ENCODE measurements at regions not wholly inside any gene's neighbourhood (a gene's known extent, or its start where the extent isn't known, plus 50 kb on each side); places are given as distances from the start of the nearest gene placed in this dataset.
"Not testable (repeated sequence)": the region's sequence is repeated elsewhere in the genome, so short reads cannot be mapped to it uniquely, and the experiment has no call there.

DNA sequence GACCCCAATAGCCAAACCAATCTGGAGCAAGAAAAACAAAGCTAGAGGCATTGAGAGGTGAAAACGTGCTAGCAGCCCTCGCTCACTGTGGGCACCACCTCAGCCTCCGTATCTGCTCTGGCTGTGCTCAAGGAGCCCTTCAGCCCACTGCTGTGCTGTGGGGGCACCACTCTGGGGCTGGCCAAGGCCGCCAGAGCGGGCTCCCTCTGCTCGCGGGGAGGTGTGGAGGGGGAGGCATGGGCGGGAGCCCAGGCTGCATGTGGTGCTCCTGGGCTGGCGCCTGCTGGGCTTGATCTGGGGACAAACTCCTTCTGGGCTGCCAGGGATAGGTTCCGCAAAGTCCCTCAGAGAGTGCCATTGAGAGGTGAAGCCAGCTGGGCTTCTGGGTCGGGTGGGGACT, 1002.0 kb downstream of the GATA3 start:
- Histone ChIP-seq H3K27me3 (ENCODE audit: insufficient read depth, low read length) (no peaks in the 10 kb centered on the region), H3K79me2 (ENCODE audit: insufficient read depth, low read length) (no peaks in the 10 kb centered on the region), H3K4me3 (ENCODE audit: low read depth, low read length, poor library complexity, severe bottlenecking) (no peak overlapping the region), H3K9me3 (ENCODE audit: low read length) (no peaks in the 10 kb centered on the region), H3F3A (ENCODE audit: insufficient read depth, low read length) (no peaks in the 10 kb centered on the region), H3K9me2 (ENCODE audit: low read depth, low read length) (no peaks in the 10 kb centered on the region), H3K4me1 (ENCODE audit: insufficient read depth, low read length, severe bottlenecking) (no peaks in the 10 kb centered on the region), H3K36me3 (ENCODE audit: insufficient read depth, low read length) (no peaks in the 10 kb centered on the region), H2AFZ (ENCODE audit: low read length) (no peak overlapping the region), H3K9ac (ENCODE audit: low read length) (no peak overlapping the region), H4K20me1 (ENCODE audit: insufficient read depth, low read length) (no peaks in the 10 kb centered on the region), H3K27ac (ENCODE audit: low read depth, low read length, poor library complexity, severe bottlenecking) (no peak overlapping the region), H3K4me2 (ENCODE audit: low read length) (no peak overlapping the region)
- no peak for TF ChIP-seq EZH2 (IDR thresholded peaks at IDR 0.05; ENCODE audit: borderline replicate concordance, low read length)
- TF ChIP-seq, protein P1, sequence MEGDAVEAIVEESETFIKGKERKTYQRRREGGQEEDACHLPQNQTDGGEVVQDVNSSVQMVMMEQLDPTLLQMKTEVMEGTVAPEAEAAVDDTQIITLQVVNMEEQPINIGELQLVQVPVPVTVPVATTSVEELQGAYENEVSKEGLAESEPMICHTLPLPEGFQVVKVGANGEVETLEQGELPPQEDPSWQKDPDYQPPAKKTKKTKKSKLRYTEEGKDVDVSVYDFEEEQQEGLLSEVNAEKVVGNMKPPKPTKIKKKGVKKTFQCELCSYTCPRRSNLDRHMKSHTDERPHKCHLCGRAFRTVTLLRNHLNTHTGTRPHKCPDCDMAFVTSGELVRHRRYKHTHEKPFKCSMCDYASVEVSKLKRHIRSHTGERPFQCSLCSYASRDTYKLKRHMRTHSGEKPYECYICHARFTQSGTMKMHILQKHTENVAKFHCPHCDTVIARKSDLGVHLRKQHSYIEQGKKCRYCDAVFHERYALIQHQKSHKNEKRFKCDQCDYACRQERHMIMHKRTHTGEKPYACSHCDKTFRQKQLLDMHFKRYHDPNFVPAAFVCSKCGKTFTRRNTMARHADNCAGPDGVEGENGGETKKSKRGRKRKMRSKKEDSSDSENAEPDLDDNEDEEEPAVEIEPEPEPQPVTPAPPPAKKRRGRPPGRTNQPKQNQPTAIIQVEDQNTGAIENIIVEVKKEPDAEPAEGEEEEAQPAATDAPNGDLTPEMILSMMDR (IDR thresholded peaks at IDR 0.05; ENCODE audit: low read length), result no peak

DNA sequence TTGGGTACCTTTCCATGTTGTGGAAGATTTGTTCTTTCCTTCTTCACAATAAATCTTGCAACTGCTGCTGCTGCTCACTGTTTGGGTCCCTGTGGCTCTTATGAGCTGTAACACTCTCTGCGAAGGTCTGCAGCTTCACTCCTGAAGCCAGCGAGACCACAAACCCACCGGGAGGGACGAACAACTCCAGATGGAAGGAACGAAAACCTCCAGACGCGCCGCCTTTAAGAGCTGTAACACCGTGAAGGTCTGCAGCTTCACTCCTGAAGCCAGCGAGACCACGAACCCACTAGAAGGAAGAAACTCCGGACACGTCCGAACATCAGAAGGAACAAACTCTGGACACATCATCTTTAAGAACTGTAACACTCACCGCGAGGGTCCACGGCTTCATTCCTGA, 1002.8 kb downstream of the GATA3 start:
- not testable (repeated sequence) for H3K36me3 ChIP-seq (ENCODE audit: insufficient read depth, low read length); H3K9me2 ChIP-seq (ENCODE audit: low read depth, low read length); H3K9ac ChIP-seq (ENCODE audit: low read length); H3K4me1 ChIP-seq (ENCODE audit: insufficient read depth, low read length, severe bottlenecking); H3K4me3 ChIP-seq (ENCODE audit: low read depth, low read length, poor library complexity, severe bottlenecking); H3K27me3 ChIP-seq (ENCODE audit: insufficient read depth, low read length); H3F3A ChIP-seq (ENCODE audit: insufficient read depth, low read length); H4K20me1 ChIP-seq (ENCODE audit: insufficient read depth, low read length); H2AFZ ChIP-seq (ENCODE audit: low read length); H3K27ac ChIP-seq (ENCODE audit: low read depth, low read length, poor library complexity, severe bottlenecking); H3K4me2 ChIP-seq (ENCODE audit: low read length); H3K79me2 ChIP-seq (ENCODE audit: insufficient read depth, low read length); H3K9me3 ChIP-seq (ENCODE audit: low read length)

DNA sequence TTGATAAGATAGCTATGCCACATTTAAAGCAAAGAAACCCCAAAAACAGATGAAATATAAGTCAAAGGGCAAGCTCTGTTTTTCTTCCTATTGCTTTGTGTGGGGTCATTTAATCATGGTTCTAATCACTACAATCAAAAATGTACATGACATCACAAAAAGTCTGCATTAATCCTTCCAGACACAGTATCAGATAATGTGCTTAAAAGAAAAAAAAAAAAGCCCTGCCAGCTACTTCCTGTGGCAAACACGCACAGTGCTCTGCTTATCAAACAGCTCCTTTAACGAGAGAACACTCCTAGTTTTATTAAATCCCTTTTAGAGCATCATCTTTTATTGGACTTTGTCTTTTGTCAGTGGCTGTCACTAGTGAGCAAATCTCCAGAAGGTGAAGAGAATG, 1005.8 kb downstream of the GATA3 start:
- Histone ChIP-seq H2AFZ (ENCODE audit: low read length) (no peak overlapping the region), H3K79me2 (ENCODE audit: insufficient read depth, low read length) (no peaks in the 10 kb centered on the region), H3K9me2 (ENCODE audit: low read depth, low read length) (no peaks in the 10 kb centered on the region), H3K27ac (ENCODE audit: low read depth, low read length, poor library complexity, severe bottlenecking) (no peak overlapping the region), H3K9me3 (ENCODE audit: low read length) (no peaks in the 10 kb centered on the region), H3K4me1 (ENCODE audit: insufficient read depth, low read length, severe bottlenecking) (no peaks in the 10 kb centered on the region), H3K9ac (ENCODE audit: low read length) (no peak overlapping the region), H3K4me2 (ENCODE audit: low read length) (no peak overlapping the region), H3F3A (ENCODE audit: insufficient read depth, low read length) (no peaks in the 10 kb centered on the region), H3K27me3 (ENCODE audit: insufficient read depth, low read length) (no peaks in the 10 kb centered on the region), H4K20me1 (ENCODE audit: insufficient read depth, low read length) (no peaks in the 10 kb centered on the region), H3K4me3 (ENCODE audit: low read depth, low read length, poor library complexity, severe bottlenecking) (no peak overlapping the region), H3K36me3 (ENCODE audit: insufficient read depth, low read length) (no peaks in the 10 kb centered on the region)
- TF ChIP-seq EZH2 (IDR thresholded peaks at IDR 0.05; ENCODE audit: borderline replicate concordance, low read length), result no peak
- TF ChIP-seq, protein P1 (IDR thresholded peaks at IDR 0.05; ENCODE audit: low read length), result no peak

DNA sequence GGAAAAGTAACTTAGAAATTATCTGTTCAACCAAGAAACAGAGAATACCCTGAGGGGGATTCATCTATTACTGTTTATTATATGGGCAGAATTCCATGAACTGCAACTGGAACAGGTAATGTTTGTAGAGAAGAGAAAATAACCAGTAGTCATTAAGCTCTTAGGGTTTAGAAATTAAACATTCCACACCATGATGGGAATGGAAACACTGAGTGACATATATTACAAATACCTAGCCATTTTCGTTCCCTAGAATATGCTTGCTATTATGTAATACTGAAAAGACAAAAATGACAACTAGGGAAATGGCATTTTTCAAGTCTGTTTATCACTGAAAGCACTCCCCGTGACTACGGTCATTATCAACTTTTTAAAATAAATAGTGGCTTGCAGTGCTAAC, 1007.4 kb downstream of the GATA3 start:
- TF ChIP-seq, protein P1 (IDR thresholded peaks at IDR 0.05; ENCODE audit: low read length), result no peak
- TF ChIP-seq EZH2 (IDR thresholded peaks at IDR 0.05; ENCODE audit: borderline replicate concordance, low read length), result no peak
- H3K9me3 ChIP-seq (ENCODE audit: low read length), result no peaks in the 10 kb centered on the region

More for the DNA sequence above, 1007.4 kb downstream of the GATA3 start:
- Histone ChIP-seq H3K9me2 (ENCODE audit: low read depth, low read length) (no peaks in the 10 kb centered on the region), H3K4me3 (ENCODE audit: low read depth, low read length, poor library complexity, severe bottlenecking) (no peak overlapping the region), H3K36me3 (ENCODE audit: insufficient read depth, low read length) (no peaks in the 10 kb centered on the region), H3K4me2 (ENCODE audit: low read length) (no peak overlapping the region), H3K27ac (ENCODE audit: low read depth, low read length, poor library complexity, severe bottlenecking) (no peak overlapping the region), H3K4me1 (ENCODE audit: insufficient read depth, low read length, severe bottlenecking) (no peaks in the 10 kb centered on the region), H3F3A (ENCODE audit: insufficient read depth, low read length) (no peaks in the 10 kb centered on the region), H3K79me2 (ENCODE audit: insufficient read depth, low read length) (no peaks in the 10 kb centered on the region), H2AFZ (ENCODE audit: low read length) (no peak overlapping the region), H3K27me3 (ENCODE audit: insufficient read depth, low read length) (no peaks in the 10 kb centered on the region), H4K20me1 (ENCODE audit: insufficient read depth, low read length) (no peaks in the 10 kb centered on the region), H3K9ac (ENCODE audit: low read length) (no peak overlapping the region)
